ENCODE measurements at regions not wholly inside any gene's neighbourhood (a gene's known extent, or its start where the extent isn't known, plus 50 kb on each side); places are given as distances from the start of the nearest gene placed in this dataset.

DNA sequence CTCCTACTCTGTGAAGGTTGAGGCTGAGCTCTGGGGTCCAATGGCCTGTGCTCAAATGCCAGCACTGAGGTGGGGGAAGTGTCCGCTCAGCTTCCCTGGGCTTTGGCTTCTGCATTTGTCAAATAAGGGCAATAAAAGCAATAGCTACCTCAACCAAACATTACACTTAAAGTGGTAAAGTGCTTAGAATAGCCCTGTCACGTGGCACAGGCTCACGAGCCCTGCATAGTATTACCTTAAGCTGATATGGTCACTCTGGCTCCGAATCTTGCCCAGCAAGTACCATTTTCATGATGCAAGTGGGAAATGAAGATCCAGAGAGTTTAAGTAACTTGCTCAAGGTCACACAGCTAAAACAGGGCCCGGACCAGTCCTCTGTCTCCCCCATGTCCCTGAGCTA, 451.1 kb upstream of the ZMIZ1 start:
- Histone ChIP-seq H3K27me3 (ENCODE audit: insufficient read depth, low read length) (peaks cover 4% of the 10 kb centered on the region; the same call in 1 of the 2 replicates), H3K9me3 (ENCODE audit: insufficient read depth, low read depth, low read length) (no peaks in the 10 kb centered on the region), H3K4me1 (ENCODE audit: insufficient read depth, low read length) (no peaks in the 10 kb centered on the region), H3K4me3 (ENCODE audit: low read length) (no peak overlapping the region), H3K9ac (ENCODE audit: low read depth, low read length) (no peak overlapping the region), H3K27ac (ENCODE audit: low read depth, low read length) (no peak overlapping the region), H3K36me3 (ENCODE audit: insufficient read depth, low read length) (no peaks in the 10 kb centered on the region)
- WGBS = 84% methylated on average over 5 of the region's 5 CpGs

GRCh38 chr10:78618050-78618449, 450.7 kb upstream of the ZMIZ1 start:
- Histone ChIP-seq H3K27ac (ENCODE audit: low read depth, low read length) (no peak overlapping the region), H3K9me3 (ENCODE audit: insufficient read depth, low read depth, low read length) (no peaks in the 10 kb centered on the region), H3K9ac (ENCODE audit: low read depth, low read length) (no peak overlapping the region), H3K4me3 (ENCODE audit: low read length) (no peak overlapping the region), H3K27me3 (ENCODE audit: insufficient read depth, low read length) (peaks cover 4% of the 10 kb centered on the region; the same call in 1 of the 2 replicates), H3K36me3 (ENCODE audit: insufficient read depth, low read length) (no peaks in the 10 kb centered on the region), H3K4me1 (ENCODE audit: insufficient read depth, low read length) (no peaks in the 10 kb centered on the region)
- WGBS = 96% methylated on average over 4 of the region's 4 CpGs

DNA sequence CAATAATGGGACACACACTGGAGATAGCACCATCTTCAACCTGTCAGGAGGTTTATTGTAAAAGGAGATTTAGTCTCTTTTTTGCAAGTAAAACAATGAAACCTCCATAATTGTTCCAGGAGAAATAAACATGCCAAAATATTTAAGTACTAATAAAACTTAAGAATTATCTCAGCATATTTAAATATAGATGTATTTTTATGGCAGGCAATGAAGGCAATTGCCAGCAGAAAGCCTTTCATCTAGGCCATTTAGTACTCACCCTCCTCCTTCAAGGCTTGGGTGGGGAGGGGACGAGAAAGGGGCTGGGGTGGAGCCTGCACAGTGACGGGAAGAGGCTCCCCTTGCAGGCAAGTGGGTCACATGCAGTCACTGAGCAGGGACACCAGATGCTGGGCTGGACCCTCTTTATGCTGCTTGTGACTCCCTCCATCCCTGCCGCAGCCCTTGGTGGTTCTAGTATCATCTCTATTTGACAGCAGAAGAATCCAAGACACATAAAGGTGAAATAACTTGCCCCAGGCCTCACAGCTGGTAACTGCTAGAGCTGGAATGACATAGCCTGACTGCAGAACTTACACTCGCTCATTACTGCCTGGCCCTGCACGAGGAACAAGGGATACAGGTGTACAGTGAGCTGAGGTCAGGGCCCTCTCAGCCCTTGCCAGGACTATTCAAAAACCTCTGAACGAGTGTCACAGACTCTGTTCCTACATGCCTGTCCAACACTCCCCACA, 449.5 kb upstream of the ZMIZ1 start:
- no peak overlapping the region for H3K4me3 ChIP-seq (ENCODE audit: low read length)
- peaks cover 6% of the 10 kb centered on the region; the same call in 1 of the 2 replicates for H3K4me1 ChIP-seq (ENCODE audit: insufficient read depth, low read length)
- no peak overlapping the region for H3K27ac ChIP-seq (ENCODE audit: low read depth, low read length)
- H3K9ac ChIP-seq (ENCODE audit: low read depth, low read length) = no peak overlapping the region
- H3K27me3 ChIP-seq (ENCODE audit: insufficient read depth, low read length) = peaks cover 4% of the 10 kb centered on the region; the same call in 1 of the 2 replicates
- H3K9me3 ChIP-seq (ENCODE audit: insufficient read depth, low read depth, low read length) = no peaks in the 10 kb centered on the region
- H3K36me3 ChIP-seq (ENCODE audit: insufficient read depth, low read length) = no peaks in the 10 kb centered on the region
- 82% methylated on average over 6 of the region's 6 CpGs for WGBS

- H3K4me3 ChIP-seq (ENCODE audit: low read length) = no peak overlapping the region
- no peak overlapping the region for H3K9ac ChIP-seq (ENCODE audit: low read depth, low read length)
- no peak overlapping the region for H3K27ac ChIP-seq (ENCODE audit: low read depth, low read length)
- 93% methylated on average over 4 of the region's 4 CpGs for WGBS
- H3K9me3 ChIP-seq (ENCODE audit: insufficient read depth, low read depth, low read length) = no peaks in the 10 kb centered on the region
- H3K36me3 ChIP-seq (ENCODE audit: insufficient read depth, low read length) = no peaks in the 10 kb centered on the region
- H3K4me1 ChIP-seq (ENCODE audit: insufficient read depth, low read length) = peaks cover 6% of the 10 kb centered on the region; the same call in 1 of the 2 replicates
- H3K27me3 ChIP-seq (ENCODE audit: insufficient read depth, low read length) = peaks cover 4% of the 10 kb centered on the region; the same call in 1 of the 2 replicates
These were observed 448.9 kb upstream of the ZMIZ1 start for GRCh38 chr10:78619896-78620295.

DNA sequence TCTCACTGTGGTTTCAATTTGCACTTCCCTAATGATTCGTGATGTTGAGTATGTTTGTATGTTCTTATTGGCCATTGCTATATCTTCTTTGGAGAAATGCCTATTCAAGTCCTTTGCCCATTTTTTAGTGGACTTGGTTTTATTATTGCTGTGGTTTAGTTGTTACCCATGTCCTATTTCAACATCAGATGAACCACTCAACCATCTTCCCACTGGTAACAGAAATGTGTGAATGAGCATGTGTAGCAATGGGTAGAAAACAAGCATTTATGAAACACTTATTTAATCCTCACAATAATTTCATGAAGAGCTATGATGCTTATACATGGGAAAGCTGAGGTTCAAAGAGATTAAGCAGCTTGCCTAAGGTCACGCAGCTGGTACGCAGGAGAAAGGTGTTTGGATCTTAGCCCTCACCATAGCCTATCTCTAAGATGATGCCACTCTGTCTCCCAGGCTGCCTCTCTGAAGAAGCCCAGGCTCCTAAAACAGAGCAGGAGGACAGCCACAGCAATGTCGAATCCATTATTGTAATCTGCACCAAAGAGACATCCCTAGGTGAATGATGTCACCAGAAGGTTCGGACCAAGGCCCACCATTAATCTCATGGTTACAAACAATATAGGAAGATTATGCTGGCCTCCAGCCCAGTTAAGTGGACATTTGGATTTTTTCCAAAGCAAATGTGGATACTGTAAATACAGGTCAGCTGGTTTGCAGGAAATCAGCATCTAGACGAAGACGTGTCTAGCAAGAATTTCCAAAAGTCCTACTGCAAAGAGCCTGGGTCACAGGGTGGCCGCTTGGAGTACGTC, 447.6 kb upstream of the ZMIZ1 start:
- H3K27ac ChIP-seq (ENCODE audit: low read depth, low read length) = no peak overlapping the region
- H3K27me3 ChIP-seq (ENCODE audit: insufficient read depth, low read length) = peaks cover 4% of the 10 kb centered on the region; the same call in 1 of the 2 replicates
- H3K4me1 ChIP-seq (ENCODE audit: insufficient read depth, low read length) = peaks cover 6% of the 10 kb centered on the region; the same call in 1 of the 2 replicates
- 95% methylated on average over 9 of the region's 9 CpGs for WGBS
- H3K36me3 ChIP-seq (ENCODE audit: insufficient read depth, low read length) = no peaks in the 10 kb centered on the region
- H3K9me3 ChIP-seq (ENCODE audit: insufficient read depth, low read depth, low read length) = no peaks in the 10 kb centered on the region
- no peak overlapping the region for H3K4me3 ChIP-seq (ENCODE audit: low read length)
- H3K9ac ChIP-seq (ENCODE audit: low read depth, low read length) = no peak overlapping the region

- no peak overlapping the region for H3K4me3 ChIP-seq (ENCODE audit: low read length)
- peaks cover 4% of the 10 kb centered on the region; the same call in 1 of the 2 replicates for H3K27me3 ChIP-seq (ENCODE audit: insufficient read depth, low read length)
- no peak overlapping the region for H3K27ac ChIP-seq (ENCODE audit: low read depth, low read length)
- H3K36me3 ChIP-seq (ENCODE audit: insufficient read depth, low read length) = no peaks in the 10 kb centered on the region
- H3K9ac ChIP-seq (ENCODE audit: low read depth, low read length) = no peak overlapping the region
- H3K4me1 ChIP-seq (ENCODE audit: insufficient read depth, low read length) = peaks cover 6% of the 10 kb centered on the region; the same call in 1 of the 2 replicates
- 68% methylated on average over 4 of the region's 4 CpGs for WGBS
- no peaks in the 10 kb centered on the region for H3K9me3 ChIP-seq (ENCODE audit: insufficient read depth, low read depth, low read length)
These were observed 445.1 kb upstream of the ZMIZ1 start for GRCh38 chr10:78623578-78624215.

DNA sequence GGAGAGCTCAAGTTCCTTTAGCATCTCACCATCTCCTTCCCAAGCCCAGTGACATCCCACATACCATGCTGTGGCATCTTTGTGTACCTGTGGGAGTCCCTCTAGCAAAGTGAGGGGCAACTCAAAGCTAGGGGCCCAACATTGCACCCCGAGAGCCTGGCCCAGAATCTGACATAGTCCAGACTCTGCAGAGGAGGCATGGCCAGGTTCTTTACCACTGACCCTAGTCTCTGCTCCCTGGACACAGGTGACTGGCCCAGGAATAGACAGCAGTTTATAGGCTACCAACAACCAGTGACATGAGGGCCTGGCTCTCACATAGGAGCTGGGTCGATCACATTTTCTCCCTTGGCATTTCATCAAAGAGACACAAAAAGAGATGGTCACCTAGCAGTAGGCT, 444.0 kb upstream of the ZMIZ1 start:
- Histone ChIP-seq H3K4me1 (ENCODE audit: insufficient read depth, low read length) (peaks cover 6% of the 10 kb centered on the region; the same call in 1 of the 2 replicates), H3K36me3 (ENCODE audit: insufficient read depth, low read length) (no peaks in the 10 kb centered on the region), H3K27ac (ENCODE audit: low read depth, low read length) (no peak overlapping the region), H3K4me3 (ENCODE audit: low read length) (no peak overlapping the region), H3K27me3 (ENCODE audit: insufficient read depth, low read length) (peaks cover 4% of the 10 kb centered on the region; the same call in 1 of the 2 replicates), H3K9ac (ENCODE audit: low read depth, low read length) (no peak overlapping the region), H3K9me3 (ENCODE audit: insufficient read depth, low read depth, low read length) (no peaks in the 10 kb centered on the region)
- WGBS = 87% methylated on average over 2 of the region's 2 CpGs

DNA sequence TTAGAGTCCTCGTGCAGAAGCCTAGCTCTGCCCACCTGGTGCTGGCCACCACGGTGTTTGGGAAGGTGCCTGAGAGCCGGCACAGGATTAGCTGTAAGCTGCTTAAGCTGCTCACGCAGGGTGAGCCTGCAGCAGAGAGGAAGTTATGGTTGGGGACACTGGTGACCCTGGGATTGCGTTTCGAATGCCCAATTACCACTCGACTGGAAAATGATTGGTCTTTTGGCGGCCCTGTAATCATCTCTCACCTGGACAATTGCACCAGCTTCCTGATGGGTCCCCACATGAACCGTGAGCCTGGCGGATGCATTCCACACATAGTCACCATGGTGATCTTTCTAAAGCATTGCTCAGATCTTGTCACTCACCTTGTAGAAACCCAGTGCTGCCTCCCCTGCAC, 442.3 kb upstream of the ZMIZ1 start:
- Histone ChIP-seq H3K27me3 (ENCODE audit: insufficient read depth, low read length) (peaks cover 4% of the 10 kb centered on the region; the same call in 1 of the 2 replicates), H3K9me3 (ENCODE audit: insufficient read depth, low read depth, low read length) (no peaks in the 10 kb centered on the region), H3K36me3 (ENCODE audit: insufficient read depth, low read length) (no peaks in the 10 kb centered on the region), H3K9ac (ENCODE audit: low read depth, low read length) (no peak overlapping the region), H3K4me3 (ENCODE audit: low read length) (no peak overlapping the region), H3K4me1 (ENCODE audit: insufficient read depth, low read length) (peaks cover 6% of the 10 kb centered on the region; the same call in 1 of the 2 replicates), H3K27ac (ENCODE audit: low read depth, low read length) (no peak overlapping the region)
- WGBS = 84% methylated on average over 10 of the region's 10 CpGs

GRCh38 chr10:78627254-78627795, 441.4 kb upstream of the ZMIZ1 start:
- WGBS = 92% methylated on average over 3 of the region's 3 CpGs
- H3K9ac ChIP-seq (ENCODE audit: low read depth, low read length) = no peak overlapping the region
- H3K27ac ChIP-seq (ENCODE audit: low read depth, low read length) = no peak overlapping the region
- peaks cover 6% of the 10 kb centered on the region; the same call in 1 of the 2 replicates for H3K4me1 ChIP-seq (ENCODE audit: insufficient read depth, low read length)
- H3K4me3 ChIP-seq (ENCODE audit: low read length) = no peak overlapping the region
- H3K9me3 ChIP-seq (ENCODE audit: insufficient read depth, low read depth, low read length) = no peaks in the 10 kb centered on the region
- no peaks in the 10 kb centered on the region for H3K27me3 ChIP-seq (ENCODE audit: insufficient read depth, low read length)
- H3K36me3 ChIP-seq (ENCODE audit: insufficient read depth, low read length) = no peaks in the 10 kb centered on the region

DNA sequence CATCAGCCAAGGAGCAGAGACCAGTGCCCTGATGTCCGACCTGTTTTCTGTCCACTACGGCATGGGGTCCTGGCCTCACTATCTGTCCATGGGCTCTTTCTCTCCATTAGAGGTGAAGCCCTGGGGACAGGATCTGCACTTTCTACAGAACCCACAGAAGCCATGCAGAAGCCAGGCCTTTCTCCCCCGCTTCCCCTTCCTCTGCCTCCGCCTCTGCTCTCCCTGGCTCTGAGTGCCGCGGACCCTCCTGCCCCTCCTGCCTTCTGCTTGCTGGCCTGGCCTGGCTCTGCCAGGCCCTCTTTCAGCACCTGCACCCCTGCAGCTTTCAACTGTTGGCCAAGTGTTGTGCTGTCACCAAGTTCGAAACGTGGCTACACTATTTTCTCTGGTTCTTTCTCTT, 439.8 kb upstream of the ZMIZ1 start:
- Histone ChIP-seq H3K4me3 (ENCODE audit: low read length) (no peak overlapping the region), H3K9ac (ENCODE audit: low read depth, low read length) (no peak overlapping the region), H3K36me3 (ENCODE audit: insufficient read depth, low read length) (no peaks in the 10 kb centered on the region), H3K27ac (ENCODE audit: low read depth, low read length) (no peak overlapping the region), H3K27me3 (ENCODE audit: insufficient read depth, low read length) (no peaks in the 10 kb centered on the region), H3K9me3 (ENCODE audit: insufficient read depth, low read depth, low read length) (no peaks in the 10 kb centered on the region), H3K4me1 (ENCODE audit: insufficient read depth, low read length) (no peaks in the 10 kb centered on the region; the same call in 1 of the 2 replicates)
- 85% methylated on average over 8 of the region's 8 CpGs for WGBS

Data from HUES64 (cell line).